ENCODE measurements at regions not wholly inside any gene's neighbourhood (a gene's known extent, or its start where the extent isn't known, plus 50 kb on each side); places are given as distances from the start of the nearest gene placed in this dataset.

- Histone ChIP-seq H3K9me3 (no peaks in the 10 kb centered on the region), H3K27me3 (no peaks in the 10 kb centered on the region), H3K4me3 (no peak overlapping the region), H3K36me3 (no peaks in the 10 kb centered on the region)
- DNase-seq, result no peak
Measured at GRCh38 chr9:13779106-13779505, 499.6 kb upstream of the MPDZ start.

DNA sequence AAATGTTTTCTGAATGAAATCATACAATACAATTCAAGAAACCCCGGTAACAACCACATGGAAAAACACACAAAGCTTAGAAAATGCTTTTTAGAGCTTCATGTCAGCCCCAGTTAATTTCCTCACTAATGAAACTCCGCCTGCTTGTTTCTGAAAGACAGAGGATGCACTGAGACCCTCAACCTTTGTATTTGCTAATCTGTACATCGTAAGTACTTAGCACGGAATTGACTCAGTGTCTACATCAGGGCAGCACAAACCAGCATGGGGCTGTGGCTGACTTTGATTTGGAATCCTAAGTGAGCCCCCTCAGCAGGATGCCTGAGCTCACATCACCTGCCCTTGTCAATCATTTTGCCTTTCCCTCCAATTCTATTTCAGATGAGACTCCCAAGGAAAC, 499.1 kb upstream of the MPDZ start:
- no peak overlapping the region for H3K4me3 ChIP-seq
- H3K36me3 ChIP-seq, result no peaks in the 10 kb centered on the region
- DNase-seq, result no peak

GRCh38 chr9:13770956-13771355, 491.5 kb upstream of the MPDZ start:
- DNase-seq, result no peak
- Histone ChIP-seq H3K27me3 (no peaks in the 10 kb centered on the region), H3K4me3 (no peak overlapping the region), H3K36me3 (no peaks in the 10 kb centered on the region), H3K9me3 (no peaks in the 10 kb centered on the region)

More for the DNA sequence above, 499.1 kb upstream of the MPDZ start:
- no peaks in the 10 kb centered on the region for H3K27me3 ChIP-seq
- H3K9me3 ChIP-seq, result no peaks in the 10 kb centered on the region

GRCh38 chr9:13769641-13770040, 490.1 kb upstream of the MPDZ start:
- Histone ChIP-seq H3K4me3 (no peak overlapping the region), H3K27me3 (no peaks in the 10 kb centered on the region), H3K9me3 (no peaks in the 10 kb centered on the region), H3K36me3 (no peaks in the 10 kb centered on the region)
- no peak for DNase-seq

GRCh38 chr9:13769006-13769405, 489.5 kb upstream of the MPDZ start:
- Histone ChIP-seq H3K9me3 (no peaks in the 10 kb centered on the region), H3K27me3 (no peaks in the 10 kb centered on the region), H3K4me3 (no peak overlapping the region), H3K36me3 (no peaks in the 10 kb centered on the region)
- no peak for DNase-seq

DNA sequence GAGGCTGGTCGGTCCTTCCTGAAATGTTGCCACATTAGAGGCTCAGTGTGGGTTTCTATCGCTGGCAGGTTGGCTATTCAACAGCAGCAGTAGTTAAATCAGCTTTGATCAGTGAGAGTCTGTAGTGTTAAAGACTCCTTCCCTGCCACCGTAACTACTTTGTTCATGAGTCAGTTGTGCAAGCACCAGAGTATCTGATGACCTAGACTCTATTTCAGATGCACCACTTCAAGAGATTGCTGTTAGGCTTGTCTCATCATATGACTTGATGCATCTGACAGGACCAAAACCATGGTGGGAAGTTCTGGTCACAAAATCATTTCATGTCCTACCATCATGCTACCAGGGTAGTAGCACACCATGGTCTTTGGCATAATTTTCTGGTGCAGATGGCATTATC, 482.7 kb upstream of the MPDZ start:
- H3K36me3 ChIP-seq, result no peaks in the 10 kb centered on the region
- no peak for DNase-seq

GRCh38 chr9:13759551-13759950, 480.1 kb upstream of the MPDZ start:
- Histone ChIP-seq H3K9me3 (no peaks in the 10 kb centered on the region), H3K36me3 (no peaks in the 10 kb centered on the region), H3K4me3 (no peak overlapping the region), H3K27me3 (no peaks in the 10 kb centered on the region)
- DNase-seq, result no peak

More for the DNA sequence above, 482.7 kb upstream of the MPDZ start:
- Histone ChIP-seq H3K4me3 (no peak overlapping the region), H3K9me3 (no peaks in the 10 kb centered on the region), H3K27me3 (no peaks in the 10 kb centered on the region)

- H3K9me3 ChIP-seq, result no peaks in the 10 kb centered on the region
Measured at GRCh38 chr9:13758936-13759335, 479.4 kb upstream of the MPDZ start.

DNA sequence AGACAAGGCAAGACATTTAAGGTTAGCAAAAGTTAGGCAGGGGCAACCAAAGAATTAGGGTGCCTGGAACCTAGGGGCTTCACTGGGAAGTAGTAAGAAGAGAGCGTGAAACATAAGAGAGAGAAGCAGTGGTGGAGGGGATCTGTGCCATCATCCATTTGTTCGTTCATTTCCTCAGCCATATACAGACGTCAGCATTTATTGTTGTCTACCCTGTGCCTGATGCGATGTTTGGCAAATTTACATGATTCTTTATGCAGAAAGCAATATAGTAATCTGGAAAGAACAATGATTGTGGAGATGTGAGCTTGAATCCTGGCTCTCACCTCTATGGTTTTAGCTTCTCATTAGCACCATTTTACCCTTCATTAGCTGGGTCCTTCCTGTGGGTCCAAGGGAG, 477.5 kb upstream of the MPDZ start:
- no peaks in the 10 kb centered on the region for H3K9me3 ChIP-seq
- H3K4me3 ChIP-seq, result no peak overlapping the region
- DNase-seq, result no peak
- H3K36me3 ChIP-seq, result no peaks in the 10 kb centered on the region
- H3K27me3 ChIP-seq, result no peaks in the 10 kb centered on the region

More at GRCh38 chr9:13758936-13759335, 479.4 kb upstream of the MPDZ start:
- peak; percentile 45 for DNase-seq
- Histone ChIP-seq H3K4me3 (no peak overlapping the region), H3K36me3 (no peaks in the 10 kb centered on the region), H3K27me3 (no peaks in the 10 kb centered on the region)

GRCh38 chr9:13755551-13755950, 476.1 kb upstream of the MPDZ start:
- Histone ChIP-seq H3K9me3 (no peaks in the 10 kb centered on the region), H3K36me3 (no peaks in the 10 kb centered on the region), H3K27me3 (no peaks in the 10 kb centered on the region), H3K4me3 (no peak overlapping the region)
- DNase-seq, result no peak

DNA sequence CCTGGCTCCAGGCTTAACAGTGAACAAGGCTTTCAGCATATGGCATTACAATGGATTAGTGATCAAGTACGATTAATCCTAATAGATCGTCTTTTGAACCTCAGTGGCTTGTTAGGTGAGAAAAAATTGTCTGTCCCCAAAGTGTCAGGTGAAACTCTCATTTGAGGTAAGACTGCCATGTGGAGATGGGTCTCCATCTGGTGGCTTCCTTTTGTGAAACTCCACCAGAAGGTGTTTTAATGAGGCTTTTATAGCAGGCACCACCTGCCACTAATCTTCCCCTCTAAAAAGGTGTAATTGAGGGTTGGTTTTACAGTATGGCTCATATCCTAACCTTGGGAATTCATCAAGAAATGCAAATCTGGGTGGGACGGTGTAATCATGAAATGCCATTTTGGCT, 471.1 kb upstream of the MPDZ start:
- H3K27me3 ChIP-seq, result no peaks in the 10 kb centered on the region
- no peak for DNase-seq
- H3K36me3 ChIP-seq, result no peaks in the 10 kb centered on the region
- peaks cover 9% of the 10 kb centered on the region for H3K9me3 ChIP-seq
- no peak overlapping the region for H3K4me3 ChIP-seq

DNA sequence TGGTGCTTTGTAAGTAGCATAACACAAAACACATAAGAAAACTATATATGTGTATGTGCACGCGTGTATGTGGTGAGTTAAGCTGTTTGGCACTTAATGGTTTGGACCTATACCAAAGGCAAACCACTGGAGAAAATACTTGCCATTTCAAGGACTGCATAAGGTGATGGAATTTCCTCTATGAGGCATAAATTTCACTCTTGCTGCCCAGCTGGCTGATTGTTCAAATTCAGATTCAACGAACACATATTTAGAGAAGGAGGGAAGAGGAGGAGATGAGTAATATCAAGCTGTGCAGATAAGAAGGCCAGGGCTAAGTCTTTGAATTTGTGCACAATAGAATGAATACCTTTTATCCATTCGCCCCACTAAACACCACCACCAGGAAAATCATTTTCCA, 470.6 kb upstream of the MPDZ start:
- Histone ChIP-seq H3K27me3 (no peaks in the 10 kb centered on the region), H3K36me3 (no peaks in the 10 kb centered on the region), H3K4me3 (no peak overlapping the region), H3K9me3 (peaks cover 9% of the 10 kb centered on the region)
- DNase-seq, result peak; percentile 94

- Histone ChIP-seq H3K27me3 (no peaks in the 10 kb centered on the region), H3K4me3 (no peak overlapping the region), H3K36me3 (no peaks in the 10 kb centered on the region), H3K9me3 (peaks cover 9% of the 10 kb centered on the region)
- no peak for DNase-seq
Measured at GRCh38 chr9:13746876-13747275, 467.4 kb upstream of the MPDZ start.

GRCh38 chr9:13744261-13744901, 464.9 kb upstream of the MPDZ start:
- DNase-seq, result no peak
- peaks cover 8% of the 10 kb centered on the region for H3K9me3 ChIP-seq
- no peaks in the 10 kb centered on the region for H3K27me3 ChIP-seq
- H3K36me3 ChIP-seq, result no peaks in the 10 kb centered on the region
- no peak overlapping the region for H3K4me3 ChIP-seq

GRCh38 chr9:13737885-13738284, 458.4 kb upstream of the MPDZ start:
- H3K27me3 ChIP-seq, result no peaks in the 10 kb centered on the region
- DNase-seq, result no peak
- no peak overlapping the region for H3K4me3 ChIP-seq
- no peaks in the 10 kb centered on the region for H3K36me3 ChIP-seq
- no peaks in the 10 kb centered on the region for H3K9me3 ChIP-seq

GRCh38 chr9:13735181-13735580, 455.7 kb upstream of the MPDZ start:
- no peak for DNase-seq
- no peaks in the 10 kb centered on the region for H3K9me3 ChIP-seq
- no peaks in the 10 kb centered on the region for H3K36me3 ChIP-seq
- H3K27me3 ChIP-seq, result no peaks in the 10 kb centered on the region
- H3K4me3 ChIP-seq, result no peak overlapping the region

- Histone ChIP-seq H3K9me3 (no peaks in the 10 kb centered on the region), H3K36me3 (no peaks in the 10 kb centered on the region), H3K4me3 (no peak overlapping the region), H3K27me3 (no peaks in the 10 kb centered on the region)
- no peak for DNase-seq
Measured at GRCh38 chr9:13734601-13735000, 455.1 kb upstream of the MPDZ start.

DNA sequence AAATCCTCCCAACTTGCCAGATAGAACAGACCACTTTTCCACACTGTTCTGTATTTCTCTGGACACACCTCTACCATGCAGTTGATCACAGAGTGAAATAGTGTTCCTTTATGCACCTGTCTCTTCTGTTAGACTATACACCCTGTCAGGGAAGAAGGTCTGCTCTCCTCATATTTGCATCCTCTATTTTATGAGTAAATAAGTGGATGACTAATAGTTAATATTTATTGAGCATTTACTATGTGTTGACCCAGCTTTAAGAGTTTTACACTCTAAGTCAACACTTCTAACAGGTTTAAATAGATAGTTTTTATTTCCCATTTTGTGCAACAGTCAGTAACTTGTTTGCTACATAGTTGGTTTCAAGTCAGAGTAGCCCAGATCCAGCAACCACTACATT, 452.8 kb upstream of the MPDZ start:
- H3K4me3 ChIP-seq, result no peak overlapping the region
- H3K9me3 ChIP-seq, result no peaks in the 10 kb centered on the region
- no peaks in the 10 kb centered on the region for H3K36me3 ChIP-seq
- DNase-seq, result no peak
- no peaks in the 10 kb centered on the region for H3K27me3 ChIP-seq

GRCh38 chr9:13731637-13732036, 452.1 kb upstream of the MPDZ start:
- DNase-seq, result no peak
- H3K9me3 ChIP-seq, result no peaks in the 10 kb centered on the region
- no peak overlapping the region for H3K4me3 ChIP-seq
- 0 out of 2 replicates have a peak, but pooled peaks cover under 1% of the 10 kb centered on the region for H3K27me3 ChIP-seq
- H3K36me3 ChIP-seq, result no peaks in the 10 kb centered on the region

All from MG63 (cell line).